ENCODE measurements at regions not wholly inside any gene's neighbourhood (a gene's known extent, or its start where the extent isn't known, plus 50 kb on each side); places are given as distances from the start of the nearest gene placed in this dataset.
A peak's percentile ranks its signal among the peaks of the same experiment; 100 is the strongest.

GRCh38 chr3:39664931-39665330, 144.5 kb upstream of the MYRIP start:
- no peak for TF ChIP-seq CTCF (IDR thresholded peaks at IDR 0.05; ENCODE audit: poor library complexity, severe bottlenecking)
- DNase-seq (ENCODE audit: low spot score) (no peak), ATAC-seq (ENCODE audit: low read depth) (no peak)
- no peaks in the 10 kb centered on the region for H3K36me3 ChIP-seq (ENCODE audit: low read depth)
- H3K27me3 ChIP-seq (ENCODE audit: insufficient read depth, poor library complexity, severe bottlenecking) = no peaks in the 10 kb centered on the region
- H3K4me1 ChIP-seq (ENCODE audit: insufficient read depth, poor library complexity, severe bottlenecking) = no peaks in the 10 kb centered on the region
- H3K27ac ChIP-seq (ENCODE audit: poor library complexity, severe bottlenecking) = no peak overlapping the region
- no peak overlapping the region for H3K4me3 ChIP-seq (ENCODE audit: severe bottlenecking)
- no peaks in the 10 kb centered on the region for H3K9me3 ChIP-seq (ENCODE audit: severe bottlenecking)

- Histone ChIP-seq H3K36me3 (ENCODE audit: low read depth) (no peaks in the 10 kb centered on the region), H3K4me1 (ENCODE audit: insufficient read depth, poor library complexity, severe bottlenecking) (no peaks in the 10 kb centered on the region), H3K4me3 (ENCODE audit: severe bottlenecking) (no peak overlapping the region), H3K27ac (ENCODE audit: poor library complexity, severe bottlenecking) (no peak overlapping the region), H3K27me3 (ENCODE audit: insufficient read depth, poor library complexity, severe bottlenecking) (no peaks in the 10 kb centered on the region), H3K9me3 (ENCODE audit: severe bottlenecking) (no peaks in the 10 kb centered on the region)
- ATAC-seq (ENCODE audit: low read depth) = no peak
- TF ChIP-seq CTCF (IDR thresholded peaks at IDR 0.05; ENCODE audit: poor library complexity, severe bottlenecking) = no peak
- DNase-seq (ENCODE audit: low spot score) = no peak
These were observed 144.0 kb upstream of the MYRIP start for GRCh38 chr3:39665441-39665840.

- DNase-seq (ENCODE audit: low spot score) (no peak), ATAC-seq (ENCODE audit: low read depth) (0 out of 3 replicates have a peak, but pooled peaks have one; percentile 38)
- Histone ChIP-seq H3K27me3 (ENCODE audit: insufficient read depth, poor library complexity, severe bottlenecking) (no peaks in the 10 kb centered on the region), H3K4me1 (ENCODE audit: insufficient read depth, poor library complexity, severe bottlenecking) (peaks cover 15% of the 10 kb centered on the region), H3K4me3 (ENCODE audit: severe bottlenecking) (no peak overlapping the region), H3K9me3 (ENCODE audit: severe bottlenecking) (no peaks in the 10 kb centered on the region), H3K36me3 (ENCODE audit: low read depth) (no peaks in the 10 kb centered on the region), H3K27ac (ENCODE audit: poor library complexity, severe bottlenecking) (no peak overlapping the region)
- TF ChIP-seq CTCF (IDR thresholded peaks at IDR 0.05; ENCODE audit: poor library complexity, severe bottlenecking) = peak; percentile 67
These were observed 141.0 kb upstream of the MYRIP start for GRCh38 chr3:39668420-39668819.

GRCh38 chr3:39671116-39671515, 138.3 kb upstream of the MYRIP start:
- no peak for TF ChIP-seq CTCF (IDR thresholded peaks at IDR 0.05; ENCODE audit: poor library complexity, severe bottlenecking)
- no peak for DNase-seq (ENCODE audit: low spot score)
- peaks cover 15% of the 10 kb centered on the region for H3K4me1 ChIP-seq (ENCODE audit: insufficient read depth, poor library complexity, severe bottlenecking)
- H3K9me3 ChIP-seq (ENCODE audit: severe bottlenecking) = no peaks in the 10 kb centered on the region
- H3K4me3 ChIP-seq (ENCODE audit: severe bottlenecking) = no peak overlapping the region
- no peaks in the 10 kb centered on the region for H3K27me3 ChIP-seq (ENCODE audit: insufficient read depth, poor library complexity, severe bottlenecking)
- ATAC-seq (ENCODE audit: low read depth) = peak; percentile 68; the same call in 2 of the 3 replicates
- H3K27ac ChIP-seq (ENCODE audit: poor library complexity, severe bottlenecking) = no peak overlapping the region
- no peaks in the 10 kb centered on the region for H3K36me3 ChIP-seq (ENCODE audit: low read depth)

GRCh38 chr3:39671600-39671999, 137.8 kb upstream of the MYRIP start:
- Histone ChIP-seq H3K27ac (ENCODE audit: poor library complexity, severe bottlenecking) (no peak overlapping the region), H3K4me3 (ENCODE audit: severe bottlenecking) (no peak overlapping the region), H3K4me1 (ENCODE audit: insufficient read depth, poor library complexity, severe bottlenecking) (peaks cover 15% of the 10 kb centered on the region), H3K36me3 (ENCODE audit: low read depth) (no peaks in the 10 kb centered on the region), H3K9me3 (ENCODE audit: severe bottlenecking) (no peaks in the 10 kb centered on the region), H3K27me3 (ENCODE audit: insufficient read depth, poor library complexity, severe bottlenecking) (no peaks in the 10 kb centered on the region)
- TF ChIP-seq CTCF (IDR thresholded peaks at IDR 0.05; ENCODE audit: poor library complexity, severe bottlenecking) = no peak
- no peak for DNase-seq (ENCODE audit: low spot score)
- peak; percentile 81 for ATAC-seq (ENCODE audit: low read depth)
